Fibroblast of lung (primary cell): ENCODE measurements at regions not wholly inside any gene's neighbourhood (a gene's known extent, or its start where the extent isn't known, plus 50 kb on each side); places are given as distances from the start of the nearest gene placed in this dataset.
"Not testable (repeated sequence)": the region's sequence is repeated elsewhere in the genome, so short reads cannot be mapped to it uniquely, and the experiment has no call there.

ENCODE experiments used
- CTCF ChIP-seq, 2 donors: IDR thresholded peaks in 1 of 2; conservative IDR thresholded peaks in 1 of 2; 1 replicate in 1 of 2; 2 replicates in 1 of 2; pipeline ENCODE4 v1.5.1; 2011 to 2012; ENCODE audit warnings: low read length in 2 of 2, control low read depth in 1 of 2, inconsistent platforms in 1 of 2, low read depth in 1 of 2, mild to moderate bottlenecking in 1 of 2
- EZH2 ChIP-seq: IDR thresholded peaks from 2 replicates; pipeline ENCODE4 v1.5.1; 2012; ENCODE audit warnings: low read length, control low read depth, mild to moderate bottlenecking; ENCODE audit errors: missing control alignments

GRCh38 chr6:114865506-114865905 is 522.7 kb upstream of the HS3ST5 start:
- TF ChIP-seq CTCF (conservative IDR thresholded peaks at IDR 0.05 in 1 of 2, IDR thresholded peaks at IDR 0.05 in 1 of 2; ENCODE audit: low read depth in 1 of 2, low read length in 2 of 2); EZH2: not testable (repeated sequence)
